ENCODE measurements at regions not wholly inside any gene's neighbourhood (a gene's known extent, or its start where the extent isn't known, plus 50 kb on each side); places are given as distances from the start of the nearest gene placed in this dataset.

DNA sequence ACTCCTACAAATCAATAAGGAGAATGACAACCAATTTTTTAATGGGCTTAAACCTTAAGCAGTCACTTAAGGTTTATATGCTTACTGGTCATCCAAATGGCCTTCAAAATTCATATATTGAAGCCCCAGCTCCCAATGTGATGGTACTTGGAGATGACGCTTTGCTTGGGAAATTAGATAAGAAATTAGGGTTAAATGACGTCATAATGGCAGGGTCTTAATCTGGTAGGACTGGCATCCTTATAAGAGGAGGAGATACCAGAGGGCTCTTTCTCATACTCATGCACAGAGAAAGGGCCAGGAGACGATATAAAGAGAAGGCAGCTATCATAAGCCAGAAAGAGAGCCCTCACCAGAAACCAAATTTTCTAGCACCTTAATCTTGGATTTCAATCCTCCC is 350.8 kb upstream of the NFE2L3 start:
- TF ChIP-seq, protein P1, sequence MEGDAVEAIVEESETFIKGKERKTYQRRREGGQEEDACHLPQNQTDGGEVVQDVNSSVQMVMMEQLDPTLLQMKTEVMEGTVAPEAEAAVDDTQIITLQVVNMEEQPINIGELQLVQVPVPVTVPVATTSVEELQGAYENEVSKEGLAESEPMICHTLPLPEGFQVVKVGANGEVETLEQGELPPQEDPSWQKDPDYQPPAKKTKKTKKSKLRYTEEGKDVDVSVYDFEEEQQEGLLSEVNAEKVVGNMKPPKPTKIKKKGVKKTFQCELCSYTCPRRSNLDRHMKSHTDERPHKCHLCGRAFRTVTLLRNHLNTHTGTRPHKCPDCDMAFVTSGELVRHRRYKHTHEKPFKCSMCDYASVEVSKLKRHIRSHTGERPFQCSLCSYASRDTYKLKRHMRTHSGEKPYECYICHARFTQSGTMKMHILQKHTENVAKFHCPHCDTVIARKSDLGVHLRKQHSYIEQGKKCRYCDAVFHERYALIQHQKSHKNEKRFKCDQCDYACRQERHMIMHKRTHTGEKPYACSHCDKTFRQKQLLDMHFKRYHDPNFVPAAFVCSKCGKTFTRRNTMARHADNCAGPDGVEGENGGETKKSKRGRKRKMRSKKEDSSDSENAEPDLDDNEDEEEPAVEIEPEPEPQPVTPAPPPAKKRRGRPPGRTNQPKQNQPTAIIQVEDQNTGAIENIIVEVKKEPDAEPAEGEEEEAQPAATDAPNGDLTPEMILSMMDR (IDR thresholded peaks at IDR 0.05; ENCODE audit: insufficient read depth, low read depth, low read length) = no peak
- no peak for TF ChIP-seq EZH2 (IDR thresholded peaks at IDR 0.05; ENCODE audit: insufficient read depth, low read length)

Measured in astrocyte (in vitro differentiated cells and primary cell).